ENCODE measurements at regions not wholly inside any gene's neighbourhood (a gene's known extent, or its start where the extent isn't known, plus 50 kb on each side); places are given as distances from the start of the nearest gene placed in this dataset.

- Histone ChIP-seq H3K9me3 (ENCODE audit: control insufficient read depth in 2 of 2, insufficient read depth in 1 of 2, low read length in 1 of 2) (no peaks in the 10 kb centered on the region), H3K27me3 (ENCODE audit: control insufficient read depth in 2 of 2, insufficient read depth in 1 of 2, low read length in 1 of 2) (no peaks in the 10 kb centered on the region), H3K27ac (ENCODE audit: low read depth in 1 of 2, low read length in 1 of 2) (no peak overlapping the region), H3K4me3 (ENCODE audit: low read length in 2 of 2) (no peak overlapping the region), H3K36me3 (ENCODE audit: control insufficient read depth in 2 of 2, insufficient read depth in 2 of 2, low read length in 1 of 2) (no peaks in the 10 kb centered on the region), H3K4me1 (ENCODE audit: control insufficient read depth in 2 of 2, insufficient read depth in 2 of 2, low read length in 2 of 2) (no peaks in the 10 kb centered on the region)
- no peak for DNase-seq (ENCODE audit: low read depth in 6 of 9, low spot score in 9 of 9)
- 83% methylated on average over 7 of the region's 7 CpGs for WGBS
These were observed 355.8 kb upstream of the MKI67 start for GRCh38 chr10:128482052-128482451.

GRCh38 chr10:128483216-128483615 is 357.0 kb upstream of the MKI67 start:
- Histone ChIP-seq H3K27ac (ENCODE audit: low read depth in 1 of 2, low read length in 1 of 2) (no peak overlapping the region), H3K9me3 (ENCODE audit: control insufficient read depth in 2 of 2, insufficient read depth in 1 of 2, low read length in 1 of 2) (no peaks in the 10 kb centered on the region), H3K4me1 (ENCODE audit: control insufficient read depth in 2 of 2, insufficient read depth in 2 of 2, low read length in 2 of 2) (no peaks in the 10 kb centered on the region), H3K4me3 (ENCODE audit: low read length in 2 of 2) (no peak overlapping the region), H3K36me3 (ENCODE audit: control insufficient read depth in 2 of 2, insufficient read depth in 2 of 2, low read length in 1 of 2) (no peaks in the 10 kb centered on the region), H3K27me3 (ENCODE audit: control insufficient read depth in 2 of 2, insufficient read depth in 1 of 2, low read length in 1 of 2) (no peaks in the 10 kb centered on the region)
- no peak for DNase-seq (ENCODE audit: low read depth in 6 of 9, low spot score in 9 of 9)
- 93% methylated on average over 16 of the region's 16 CpGs for WGBS

- Histone ChIP-seq H3K27me3 (ENCODE audit: control insufficient read depth in 2 of 2, insufficient read depth in 1 of 2, low read length in 1 of 2) (no peaks in the 10 kb centered on the region), H3K4me1 (ENCODE audit: control insufficient read depth in 2 of 2, insufficient read depth in 2 of 2, low read length in 2 of 2) (no peaks in the 10 kb centered on the region), H3K4me3 (ENCODE audit: low read length in 2 of 2) (no peak overlapping the region), H3K27ac (ENCODE audit: low read depth in 1 of 2, low read length in 1 of 2) (no peak overlapping the region), H3K36me3 (ENCODE audit: control insufficient read depth in 2 of 2, insufficient read depth in 2 of 2, low read length in 1 of 2) (no peaks in the 10 kb centered on the region), H3K9me3 (ENCODE audit: control insufficient read depth in 2 of 2, insufficient read depth in 1 of 2, low read length in 1 of 2) (no peaks in the 10 kb centered on the region)
- no peak for DNase-seq (ENCODE audit: low read depth in 6 of 9, low spot score in 9 of 9)
- 98% methylated on average over 5 of the region's 5 CpGs for WGBS
These were observed 357.8 kb upstream of the MKI67 start for GRCh38 chr10:128484041-128484440.

- Histone ChIP-seq H3K36me3 (ENCODE audit: control insufficient read depth in 2 of 2, insufficient read depth in 2 of 2, low read length in 1 of 2) (no peaks in the 10 kb centered on the region), H3K9me3 (ENCODE audit: control insufficient read depth in 2 of 2, insufficient read depth in 1 of 2, low read length in 1 of 2) (no peaks in the 10 kb centered on the region), H3K27me3 (ENCODE audit: control insufficient read depth in 2 of 2, insufficient read depth in 1 of 2, low read length in 1 of 2) (no peaks in the 10 kb centered on the region), H3K27ac (ENCODE audit: low read depth in 1 of 2, low read length in 1 of 2) (no peak overlapping the region), H3K4me1 (ENCODE audit: control insufficient read depth in 2 of 2, insufficient read depth in 2 of 2, low read length in 2 of 2) (no peaks in the 10 kb centered on the region), H3K4me3 (ENCODE audit: low read length in 2 of 2) (no peak overlapping the region)
- 80% methylated on average over 7 of the region's 7 CpGs for WGBS
- DNase-seq (ENCODE audit: low read depth in 6 of 9, low spot score in 9 of 9) = no peak
These were observed 359.5 kb upstream of the MKI67 start for GRCh38 chr10:128485701-128486235.

- no peak for DNase-seq (ENCODE audit: low read depth in 6 of 9, low spot score in 9 of 9)
- Histone ChIP-seq H3K4me1 (ENCODE audit: control insufficient read depth in 2 of 2, insufficient read depth in 2 of 2, low read length in 2 of 2) (no peaks in the 10 kb centered on the region), H3K27ac (ENCODE audit: low read depth in 1 of 2, low read length in 1 of 2) (no peak overlapping the region), H3K27me3 (ENCODE audit: control insufficient read depth in 2 of 2, insufficient read depth in 1 of 2, low read length in 1 of 2) (no peaks in the 10 kb centered on the region), H3K4me3 (ENCODE audit: low read length in 2 of 2) (no peak overlapping the region), H3K36me3 (ENCODE audit: control insufficient read depth in 2 of 2, insufficient read depth in 2 of 2, low read length in 1 of 2) (no peaks in the 10 kb centered on the region), H3K9me3 (ENCODE audit: control insufficient read depth in 2 of 2, insufficient read depth in 1 of 2, low read length in 1 of 2) (no peaks in the 10 kb centered on the region)
- 95% methylated on average over 16 of the region's 16 CpGs for WGBS
These were observed 361.3 kb upstream of the MKI67 start for GRCh38 chr10:128487517-128487916.

- DNase-seq (ENCODE audit: low read depth in 6 of 9, low spot score in 9 of 9) = no peak
- WGBS = 91% methylated on average over 13 of the region's 13 CpGs
- H3K27me3 ChIP-seq (ENCODE audit: control insufficient read depth in 2 of 2, insufficient read depth in 1 of 2, low read length in 1 of 2) = no peaks in the 10 kb centered on the region
- no peaks in the 10 kb centered on the region for H3K9me3 ChIP-seq (ENCODE audit: control insufficient read depth in 2 of 2, insufficient read depth in 1 of 2, low read length in 1 of 2)
- H3K4me1 ChIP-seq (ENCODE audit: control insufficient read depth in 2 of 2, insufficient read depth in 2 of 2, low read length in 2 of 2) = no peaks in the 10 kb centered on the region
- H3K27ac ChIP-seq (ENCODE audit: low read depth in 1 of 2, low read length in 1 of 2) = no peak overlapping the region
- no peak overlapping the region for H3K4me3 ChIP-seq (ENCODE audit: low read length in 2 of 2)
- H3K36me3 ChIP-seq (ENCODE audit: control insufficient read depth in 2 of 2, insufficient read depth in 2 of 2, low read length in 1 of 2) = no peaks in the 10 kb centered on the region
These were observed 363.4 kb upstream of the MKI67 start for GRCh38 chr10:128489324-128490247.

- WGBS = 97% methylated on average over 5 of the region's 5 CpGs
These were observed 365.5 kb upstream of the MKI67 start for GRCh38 chr10:128491686-128492085.

GRCh38 chr10:128493811-128494210 is 367.6 kb upstream of the MKI67 start:
- H3K4me1 ChIP-seq (ENCODE audit: control insufficient read depth in 2 of 2, insufficient read depth in 2 of 2, low read length in 2 of 2) = no peaks in the 10 kb centered on the region
- no peaks in the 10 kb centered on the region for H3K27me3 ChIP-seq (ENCODE audit: control insufficient read depth in 2 of 2, insufficient read depth in 1 of 2, low read length in 1 of 2)
- 97% methylated on average over 4 of the region's 4 CpGs for WGBS
- H3K9me3 ChIP-seq (ENCODE audit: control insufficient read depth in 2 of 2, insufficient read depth in 1 of 2, low read length in 1 of 2) = no peaks in the 10 kb centered on the region
- no peak overlapping the region for H3K4me3 ChIP-seq (ENCODE audit: low read length in 2 of 2)
- no peak for DNase-seq (ENCODE audit: low read depth in 6 of 9, low spot score in 9 of 9)
- H3K36me3 ChIP-seq (ENCODE audit: control insufficient read depth in 2 of 2, insufficient read depth in 2 of 2, low read length in 1 of 2) = no peaks in the 10 kb centered on the region
- no peak overlapping the region for H3K27ac ChIP-seq (ENCODE audit: low read depth in 1 of 2, low read length in 1 of 2)

More at GRCh38 chr10:128491686-128492085, 365.5 kb upstream of the MKI67 start:
- no peaks in the 10 kb centered on the region for H3K36me3 ChIP-seq (ENCODE audit: control insufficient read depth in 2 of 2, insufficient read depth in 2 of 2, low read length in 1 of 2)
- no peak for DNase-seq (ENCODE audit: low read depth in 6 of 9, low spot score in 9 of 9)
- no peaks in the 10 kb centered on the region for H3K27me3 ChIP-seq (ENCODE audit: control insufficient read depth in 2 of 2, insufficient read depth in 1 of 2, low read length in 1 of 2)
- no peaks in the 10 kb centered on the region for H3K4me1 ChIP-seq (ENCODE audit: control insufficient read depth in 2 of 2, insufficient read depth in 2 of 2, low read length in 2 of 2)
- H3K4me3 ChIP-seq (ENCODE audit: low read length in 2 of 2) = no peak overlapping the region
- H3K27ac ChIP-seq (ENCODE audit: low read depth in 1 of 2, low read length in 1 of 2) = no peak overlapping the region
- no peaks in the 10 kb centered on the region for H3K9me3 ChIP-seq (ENCODE audit: control insufficient read depth in 2 of 2, insufficient read depth in 1 of 2, low read length in 1 of 2)

- no peak overlapping the region for H3K4me3 ChIP-seq (ENCODE audit: low read length in 2 of 2)
- WGBS = 79% methylated on average over 3 of the region's 3 CpGs
- H3K36me3 ChIP-seq (ENCODE audit: control insufficient read depth in 2 of 2, insufficient read depth in 2 of 2, low read length in 1 of 2) = no peaks in the 10 kb centered on the region
- DNase-seq (ENCODE audit: low read depth in 6 of 9, low spot score in 9 of 9) = no peak
- H3K9me3 ChIP-seq (ENCODE audit: control insufficient read depth in 2 of 2, insufficient read depth in 1 of 2, low read length in 1 of 2) = no peaks in the 10 kb centered on the region
- H3K27me3 ChIP-seq (ENCODE audit: control insufficient read depth in 2 of 2, insufficient read depth in 1 of 2, low read length in 1 of 2) = no peaks in the 10 kb centered on the region
- no peaks in the 10 kb centered on the region for H3K4me1 ChIP-seq (ENCODE audit: control insufficient read depth in 2 of 2, insufficient read depth in 2 of 2, low read length in 2 of 2)
- H3K27ac ChIP-seq (ENCODE audit: low read depth in 1 of 2, low read length in 1 of 2) = no peak overlapping the region
These were observed 368.4 kb upstream of the MKI67 start for GRCh38 chr10:128494665-128495064.

All from thymus (tissue), 11 donors.